ENCODE measurements at regions not wholly inside any gene's neighbourhood (a gene's known extent, or its start where the extent isn't known, plus 50 kb on each side); places are given as distances from the start of the nearest gene placed in this dataset.

DNA sequence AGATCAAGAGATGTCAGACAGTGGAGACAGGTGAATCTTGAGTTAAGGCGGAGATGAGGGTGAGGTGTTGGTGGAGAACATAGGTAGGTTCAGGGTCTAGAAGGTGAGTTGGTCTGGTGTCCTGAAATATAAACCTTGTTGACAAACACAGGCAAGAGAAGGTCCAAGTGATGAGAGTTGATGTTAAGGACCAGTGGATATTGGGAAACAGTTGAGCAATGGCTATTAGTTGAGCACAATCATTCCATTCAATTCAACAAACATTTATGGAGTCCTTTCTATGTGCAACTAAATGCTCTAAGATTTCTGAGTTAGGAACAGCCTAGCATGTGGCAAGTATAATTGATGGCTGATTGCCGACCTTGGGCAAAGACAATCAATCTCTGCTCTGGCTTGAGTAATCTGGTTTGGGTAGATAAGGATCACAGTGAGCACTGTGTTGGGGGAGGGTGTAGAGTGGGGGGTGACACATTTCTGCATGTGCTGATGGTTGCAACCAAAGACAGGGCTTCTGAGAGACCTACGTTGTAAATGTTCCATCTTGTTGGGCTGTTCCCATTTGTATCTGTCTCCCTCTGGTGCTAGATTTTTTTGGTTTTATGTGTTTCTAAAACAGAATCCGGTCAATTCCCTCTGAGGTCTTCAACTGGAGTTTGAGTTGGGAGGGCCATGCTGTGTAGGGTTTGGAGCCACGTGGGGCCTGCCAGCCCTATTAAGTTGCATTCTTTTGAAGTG, 201.1 kb downstream of the BAMBI start:
- TF ChIP-seq POLR2AphosphoS5 (IDR thresholded peaks at IDR 0.05; ENCODE audit: control insufficient read depth, insufficient read depth, low read depth, low read length) (no peak), CCNT2 (IDR thresholded peaks at IDR 0.05; ENCODE audit: borderline replicate concordance, extremely low read depth, insufficient read length, low read depth, low read length) (no peak), POLR2A (conservative IDR thresholded peaks at IDR 0.05) (no peak), CTBP1 (IDR thresholded peaks at IDR 0.05; ENCODE audit: borderline replicate concordance) (0 out of 2 replicates have a peak, but pooled peaks have one; percentile 34), TARDBP (IDR thresholded peaks at IDR 0.05) (no peak), CHD2 (IDR thresholded peaks at IDR 0.05; ENCODE audit: low read depth, low read length) (no peak), ZKSCAN1 (IDR thresholded peaks at IDR 0.05; ENCODE audit: low read depth, low read length) (no peak), RBBP5 (IDR thresholded peaks at IDR 0.05; ENCODE audit: borderline replicate concordance, insufficient read depth, low read length, poor library complexity, severe bottlenecking) (no peak), CEBPB (tag; IDR thresholded peaks at IDR 0.05) (peak; percentile 55; the same call in 1 of the 2 replicates), NBN (IDR thresholded peaks at IDR 0.05; ENCODE audit: low read depth) (no peak; the same call in 1 of the 2 replicates), IRF2 (CRISPR knock-in tag; IDR thresholded peaks at IDR 0.05) (no peak)
- TF ChIP-seq, protein P1, sequence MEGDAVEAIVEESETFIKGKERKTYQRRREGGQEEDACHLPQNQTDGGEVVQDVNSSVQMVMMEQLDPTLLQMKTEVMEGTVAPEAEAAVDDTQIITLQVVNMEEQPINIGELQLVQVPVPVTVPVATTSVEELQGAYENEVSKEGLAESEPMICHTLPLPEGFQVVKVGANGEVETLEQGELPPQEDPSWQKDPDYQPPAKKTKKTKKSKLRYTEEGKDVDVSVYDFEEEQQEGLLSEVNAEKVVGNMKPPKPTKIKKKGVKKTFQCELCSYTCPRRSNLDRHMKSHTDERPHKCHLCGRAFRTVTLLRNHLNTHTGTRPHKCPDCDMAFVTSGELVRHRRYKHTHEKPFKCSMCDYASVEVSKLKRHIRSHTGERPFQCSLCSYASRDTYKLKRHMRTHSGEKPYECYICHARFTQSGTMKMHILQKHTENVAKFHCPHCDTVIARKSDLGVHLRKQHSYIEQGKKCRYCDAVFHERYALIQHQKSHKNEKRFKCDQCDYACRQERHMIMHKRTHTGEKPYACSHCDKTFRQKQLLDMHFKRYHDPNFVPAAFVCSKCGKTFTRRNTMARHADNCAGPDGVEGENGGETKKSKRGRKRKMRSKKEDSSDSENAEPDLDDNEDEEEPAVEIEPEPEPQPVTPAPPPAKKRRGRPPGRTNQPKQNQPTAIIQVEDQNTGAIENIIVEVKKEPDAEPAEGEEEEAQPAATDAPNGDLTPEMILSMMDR (IDR thresholded peaks at IDR 0.05 in 2 of 3, conservative IDR thresholded peaks at IDR 0.05 in 1 of 3; ENCODE audit: insufficient read depth in 2 of 3, low read depth in 1 of 3, low read length in 3 of 3) = peak; percentile 42 to 63 (median 43); a peak in 5 of 6 replicates
- TF ChIP-seq, protein P2, sequence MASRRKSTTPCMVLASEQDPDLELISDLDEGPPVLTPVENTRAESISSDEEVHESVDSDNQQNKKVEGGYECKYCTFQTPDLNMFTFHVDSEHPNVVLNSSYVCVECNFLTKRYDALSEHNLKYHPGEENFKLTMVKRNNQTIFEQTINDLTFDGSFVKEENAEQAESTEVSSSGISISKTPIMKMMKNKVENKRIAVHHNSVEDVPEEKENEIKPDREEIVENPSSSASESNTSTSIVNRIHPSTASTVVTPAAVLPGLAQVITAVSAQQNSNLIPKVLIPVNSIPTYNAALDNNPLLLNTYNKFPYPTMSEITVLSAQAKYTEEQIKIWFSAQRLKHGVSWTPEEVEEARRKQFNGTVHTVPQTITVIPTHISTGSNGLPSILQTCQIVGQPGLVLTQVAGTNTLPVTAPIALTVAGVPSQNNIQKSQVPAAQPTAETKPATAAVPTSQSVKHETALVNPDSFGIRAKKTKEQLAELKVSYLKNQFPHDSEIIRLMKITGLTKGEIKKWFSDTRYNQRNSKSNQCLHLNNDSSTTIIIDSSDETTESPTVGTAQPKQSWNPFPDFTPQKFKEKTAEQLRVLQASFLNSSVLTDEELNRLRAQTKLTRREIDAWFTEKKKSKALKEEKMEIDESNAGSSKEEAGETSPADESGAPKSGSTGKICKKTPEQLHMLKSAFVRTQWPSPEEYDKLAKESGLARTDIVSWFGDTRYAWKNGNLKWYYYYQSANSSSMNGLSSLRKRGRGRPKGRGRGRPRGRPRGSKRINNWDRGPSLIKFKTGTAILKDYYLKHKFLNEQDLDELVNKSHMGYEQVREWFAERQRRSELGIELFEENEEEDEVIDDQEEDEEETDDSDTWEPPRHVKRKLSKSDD (conservative IDR thresholded peaks at IDR 0.05; ENCODE audit: low read length) = no peak
